ENCODE measurements at regions not wholly inside any gene's neighbourhood (a gene's known extent, or its start where the extent isn't known, plus 50 kb on each side); places are given as distances from the start of the nearest gene placed in this dataset.

- TF ChIP-seq CTCF (IDR thresholded peaks at IDR 0.05; ENCODE audit: insufficient read depth, low read depth, low read length): no peak
- Histone ChIP-seq H3K4me3 (ENCODE audit: low read depth, low read length) (no peak overlapping the region), H3K36me3 (ENCODE audit: control insufficient read depth, insufficient read depth, low read length) (no peaks in the 10 kb centered on the region), H3K27me3 (ENCODE audit: control insufficient read depth, insufficient read depth, low read length) (no peaks in the 10 kb centered on the region)
- POLR2A ChIA-PET: interaction anchor here (0.7 kb wide), 1 partner anchor 19 kb away, joined by 3 read pairs; no protein-coding TSS in a partner anchor
- CTCF ChIA-PET: interaction anchor here (1.8 kb wide), 1 partner anchor 10 kb away, joined by 5 read pairs; no protein-coding TSS in a partner anchor
- no peak for DNase-seq (ENCODE audit: low read depth)
Measured at GRCh38 chr14:89502966-89503365, 85.9 kb upstream of the FOXN3 start.

GRCh38 chr14:89501381-89501780 is 84.3 kb upstream of the FOXN3 start:
- H3K4me3 ChIP-seq (ENCODE audit: low read depth, low read length): no peak overlapping the region
- no peaks in the 10 kb centered on the region for H3K27me3 ChIP-seq (ENCODE audit: control insufficient read depth, insufficient read depth, low read length)
- POLR2A ChIA-PET: interaction anchor here (0.6 kb wide), 1 partner anchor 15 kb away, joined by 25 read pairs; no protein-coding TSS in a partner anchor
- H3K36me3 ChIP-seq (ENCODE audit: control insufficient read depth, insufficient read depth, low read length): no peaks in the 10 kb centered on the region
- CTCF ChIA-PET: interaction anchor here (1.0 kb wide), 1 partner anchor 35 kb away, joined by 3 read pairs; no protein-coding TSS in a partner anchor
- no peak for DNase-seq (ENCODE audit: low read depth)
- TF ChIP-seq CTCF (IDR thresholded peaks at IDR 0.05; ENCODE audit: insufficient read depth, low read depth, low read length): no peak

- Histone ChIP-seq H3K27me3 (ENCODE audit: control insufficient read depth, insufficient read depth, low read length) (no peaks in the 10 kb centered on the region), H3K4me3 (ENCODE audit: low read depth, low read length) (no peak overlapping the region), H3K36me3 (ENCODE audit: control insufficient read depth, insufficient read depth, low read length) (no peaks in the 10 kb centered on the region)
- no peak for TF ChIP-seq CTCF (IDR thresholded peaks at IDR 0.05; ENCODE audit: insufficient read depth, low read depth, low read length)
- POLR2A ChIA-PET: no interaction called here
- no peak for DNase-seq (ENCODE audit: low read depth)
- CTCF ChIA-PET: no interaction called here
Measured at GRCh38 chr14:89500303-89500702, 83.3 kb upstream of the FOXN3 start.

- ChIA-PET POLR2A (no interaction called here), CTCF (no interaction called here)
- Histone ChIP-seq H3K27me3 (ENCODE audit: control insufficient read depth, insufficient read depth, low read length) (no peaks in the 10 kb centered on the region), H3K4me3 (ENCODE audit: low read depth, low read length) (no peak overlapping the region), H3K36me3 (ENCODE audit: control insufficient read depth, insufficient read depth, low read length) (no peaks in the 10 kb centered on the region)
- no peak for TF ChIP-seq CTCF (IDR thresholded peaks at IDR 0.05; ENCODE audit: insufficient read depth, low read depth, low read length)
- DNase-seq (ENCODE audit: low read depth): no peak
Measured at GRCh38 chr14:89498878-89499277, 81.8 kb upstream of the FOXN3 start.

- no peak for TF ChIP-seq CTCF (IDR thresholded peaks at IDR 0.05; ENCODE audit: insufficient read depth, low read depth, low read length)
- POLR2A ChIA-PET: no interaction called here
- no peaks in the 10 kb centered on the region for H3K27me3 ChIP-seq (ENCODE audit: control insufficient read depth, insufficient read depth, low read length)
- CTCF ChIA-PET: no interaction called here
- no peak for DNase-seq (ENCODE audit: low read depth)
- H3K36me3 ChIP-seq (ENCODE audit: control insufficient read depth, insufficient read depth, low read length): no peaks in the 10 kb centered on the region
- no peak overlapping the region for H3K4me3 ChIP-seq (ENCODE audit: low read depth, low read length)
Measured at GRCh38 chr14:89495718-89496117, 78.7 kb upstream of the FOXN3 start.
